Transverse colon (tissue), 4 donors: ENCODE measurements at regions not wholly inside any gene's neighbourhood (a gene's known extent, or its start where the extent isn't known, plus 50 kb on each side); places are given as distances from the start of the nearest gene placed in this dataset.

Experiments
- DNase-seq: peaks from one replicate; pipeline ENCODE4 v3.0.0-alpha.2; 2019
- H3K27ac ChIP-seq, 4 donors: fragments of 200-600 bp; sonication (generic); 2 replicates each; pipeline ENCODE4 v1.5.1; 2016 to 2018; ENCODE audit warnings: inconsistent platforms in 4 of 4
- H3K27me3 ChIP-seq: fragments of 200-600 bp; sonication (generic); 2 replicates; pipeline ENCODE4 v1.5.1; 2017; ENCODE audit warnings: inconsistent platforms
- H3K36me3 ChIP-seq, 4 donors: fragments of 200-600 bp; sonication (generic); 2 replicates each; pipeline ENCODE4 v1.5.1; 2017 to 2019; ENCODE audit warnings: inconsistent platforms in 4 of 4
- H3K4me1 ChIP-seq, 4 donors: fragments of 200-600 bp; sonication (generic); 2 replicates each; pipeline ENCODE4 v1.5.1; 2017 to 2020; ENCODE audit warnings: inconsistent platforms in 4 of 4
- H3K4me3 ChIP-seq, 4 donors: fragments of 200-600 bp; sonication (generic); 1 replicate in 1 of 4; 2 replicates in 3 of 4; pipeline versions ENCODE4 v1.5.1 to v1.6.1; 2017 to 2019; ENCODE audit warnings: inconsistent platforms in 4 of 4
- H3K9me3 ChIP-seq, 2 donors: fragments of 200-600 bp; sonication (generic); 2 replicates each; pipeline ENCODE4 v1.5.1; 2017 to 2019; ENCODE audit warnings: inconsistent platforms in 2 of 2
- EP300 ChIP-seq: sonication (generic); formaldehyde crosslinking; IDR thresholded peaks from one replicate; pipeline ENCODE4 v1.6.1; 2017; ENCODE audit warnings: antibody characterized with exemption, low read depth
- POLR2A ChIP-seq: fragments of 450-650 bp; IDR thresholded peaks from one replicate; pipeline ENCODE4 v1.6.1; 2016; ENCODE audit warnings: antibody characterized with exemption, mild to moderate bottlenecking, moderate library complexity
- POLR2AphosphoS5 ChIP-seq, 3 donors: sonication (generic); formaldehyde crosslinking; IDR thresholded peaks; one replicate each; pipeline ENCODE4 v1.6.1; 2016; ENCODE audit warnings: antibody characterized with exemption in 3 of 3
- WGBS, 2 donors: methylation state at CpG; one replicate each; pipeline ENCODE4 v1.1.5; 2018; ENCODE audit warnings: low coverage in 1 of 2; 5-methylcytosine and 5-hydroxymethylcytosine counted together
- in situ Hi-C, 4 donors: fragments of 200-750 bp; cut with MboI; loops; one replicate each; pipeline versions ENCODE4 v1.15.0 to v1.15.1; 2017; ENCODE audit warnings: low sequenced_read_pairs in 3 of 4, low pct_ligation_motif_present in 1 of 4, low pct_unique_long_range_greater_than_20kb in 1 of 4
- intact Hi-C: fragments of 100-400 bp; cut with DNase I; formaldehyde crosslinking; loops from one replicate; pipeline ENCODE4 v1.15.1; 2023; ENCODE audit warnings: low total_unique reads
- TF ChIP-seq, protein P1 (sequence below), 5 experiments: fragments of 200-600 bp in 3 of 5; fragments of 450-650 bp in 2 of 5; sonication (generic) in 3 of 5; IDR thresholded peaks; 1 replicate in 2 of 5; 2 replicates in 3 of 5; pipeline ENCODE4 v1.5.1; 2016 to 2017; ENCODE audit warnings: antibody characterized with exemption in 5 of 5, inconsistent platforms in 3 of 5, mild to moderate bottlenecking in 2 of 5, moderate library complexity in 1 of 5

GRCh38 chr13:33577007-33577406, 240.9 kb upstream of the RFC3 start:
- Histone ChIP-seq H3K4me1 (no peaks in the 10 kb centered on the region), H3K27me3 (no peaks in the 10 kb centered on the region), H3K36me3 (no peaks in the 10 kb centered on the region), H3K4me3 (no peak overlapping the region), H3K9me3 (no peaks in the 10 kb centered on the region), H3K27ac (no peak overlapping the region)
- 44 to 56% methylated on average over 1 to 2 of the region's 2 CpGs for WGBS, 2 donors
- intact Hi-C loops (no loop called here), in situ Hi-C loops (no loop called here)
- no peak for DNase-seq
- TF ChIP-seq, protein P1, sequence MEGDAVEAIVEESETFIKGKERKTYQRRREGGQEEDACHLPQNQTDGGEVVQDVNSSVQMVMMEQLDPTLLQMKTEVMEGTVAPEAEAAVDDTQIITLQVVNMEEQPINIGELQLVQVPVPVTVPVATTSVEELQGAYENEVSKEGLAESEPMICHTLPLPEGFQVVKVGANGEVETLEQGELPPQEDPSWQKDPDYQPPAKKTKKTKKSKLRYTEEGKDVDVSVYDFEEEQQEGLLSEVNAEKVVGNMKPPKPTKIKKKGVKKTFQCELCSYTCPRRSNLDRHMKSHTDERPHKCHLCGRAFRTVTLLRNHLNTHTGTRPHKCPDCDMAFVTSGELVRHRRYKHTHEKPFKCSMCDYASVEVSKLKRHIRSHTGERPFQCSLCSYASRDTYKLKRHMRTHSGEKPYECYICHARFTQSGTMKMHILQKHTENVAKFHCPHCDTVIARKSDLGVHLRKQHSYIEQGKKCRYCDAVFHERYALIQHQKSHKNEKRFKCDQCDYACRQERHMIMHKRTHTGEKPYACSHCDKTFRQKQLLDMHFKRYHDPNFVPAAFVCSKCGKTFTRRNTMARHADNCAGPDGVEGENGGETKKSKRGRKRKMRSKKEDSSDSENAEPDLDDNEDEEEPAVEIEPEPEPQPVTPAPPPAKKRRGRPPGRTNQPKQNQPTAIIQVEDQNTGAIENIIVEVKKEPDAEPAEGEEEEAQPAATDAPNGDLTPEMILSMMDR (IDR thresholded peaks at IDR 0.05) = no peak
- TF ChIP-seq POLR2AphosphoS5 (IDR thresholded peaks at IDR 0.05) = no peak
- TF ChIP-seq EP300 = no peak
- no peak for TF ChIP-seq POLR2A

DNA sequence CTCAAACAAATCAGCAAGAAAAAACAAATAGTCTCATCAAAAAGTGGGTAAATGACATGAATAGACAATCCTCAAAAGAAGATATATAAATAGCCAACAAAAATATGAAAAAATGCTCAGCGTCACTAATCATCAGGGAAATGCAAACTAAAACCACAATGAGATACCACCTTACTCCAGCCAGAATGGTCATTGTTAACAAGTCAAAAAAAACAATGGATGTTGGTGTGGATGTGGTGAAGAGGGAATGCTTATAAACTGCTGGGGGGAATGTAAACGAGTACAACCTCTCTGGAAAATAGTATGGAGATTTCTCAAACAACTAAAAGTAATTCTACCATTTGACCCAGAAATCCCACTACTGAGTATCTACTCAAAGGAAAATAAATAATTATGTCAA, 239.2 kb upstream of the RFC3 start:
- intact Hi-C loops (no loop called here), in situ Hi-C loops (no loop called here)
- Histone ChIP-seq H3K9me3 (no peaks in the 10 kb centered on the region), H3K4me1 (no peaks in the 10 kb centered on the region), H3K27me3 (no peaks in the 10 kb centered on the region), H3K4me3 (no peak overlapping the region), H3K36me3 (no peaks in the 10 kb centered on the region), H3K27ac (no peak overlapping the region)
- WGBS, 2 donors = 89 to 92% methylated on average over 2 of the region's 2 CpGs
- TF ChIP-seq, protein P1 (IDR thresholded peaks at IDR 0.05) = no peak
- TF ChIP-seq EP300 = no peak
- no peak for TF ChIP-seq POLR2AphosphoS5 (IDR thresholded peaks at IDR 0.05)
- no peak for TF ChIP-seq POLR2A
- DNase-seq = no peak

GRCh38 chr13:33582121-33582520, 235.8 kb upstream of the RFC3 start:
- in situ Hi-C loops (no loop called here), intact Hi-C loops (no loop called here)
- TF ChIP-seq, protein P1 (IDR thresholded peaks at IDR 0.05) = no peak
- TF ChIP-seq POLR2A (no peak), EP300 (no peak), POLR2AphosphoS5 (IDR thresholded peaks at IDR 0.05) (no peak)
- WGBS, 2 donors = 87 to 99% methylated on average over 4 of the region's 4 CpGs
- Histone ChIP-seq H3K4me1 (no peaks in the 10 kb centered on the region), H3K9me3 (no peaks in the 10 kb centered on the region), H3K27me3 (no peaks in the 10 kb centered on the region), H3K27ac (no peak overlapping the region), H3K4me3 (no peak overlapping the region), H3K36me3 (no peaks in the 10 kb centered on the region)
- DNase-seq = no peak

DNA sequence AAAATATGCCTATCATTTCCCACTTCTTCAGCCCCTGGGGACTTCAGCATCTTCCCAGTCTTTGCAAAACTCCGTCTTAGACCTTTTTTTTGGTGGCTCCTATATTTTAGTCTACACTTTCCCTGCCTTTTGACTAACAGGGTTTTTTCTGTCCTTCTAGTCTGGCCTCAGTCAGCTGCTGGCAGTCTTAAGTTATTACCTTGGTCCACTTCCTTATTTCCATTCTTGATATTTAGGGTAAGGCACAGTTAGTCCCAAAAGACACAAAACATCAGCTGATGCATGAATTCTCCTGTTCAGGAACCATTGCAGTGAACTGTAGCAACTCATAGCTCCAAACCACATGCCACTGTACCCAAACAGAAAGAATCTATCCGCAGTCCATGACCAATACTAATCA, 234.6 kb upstream of the RFC3 start:
- DNase-seq = no peak
- WGBS, 2 donors = 91 to 96% methylated on average over 2 of the region's 2 CpGs
- Histone ChIP-seq H3K36me3 (no peaks in the 10 kb centered on the region), H3K27ac (no peak overlapping the region), H3K4me3 (no peak overlapping the region), H3K4me1 (no peaks in the 10 kb centered on the region), H3K27me3 (no peaks in the 10 kb centered on the region), H3K9me3 (no peaks in the 10 kb centered on the region)
- intact Hi-C loops (no loop called here), in situ Hi-C loops (no loop called here)
- TF ChIP-seq POLR2AphosphoS5 (IDR thresholded peaks at IDR 0.05) (no peak), EP300 (no peak), POLR2A (no peak)
- TF ChIP-seq, protein P1 (IDR thresholded peaks at IDR 0.05) = no peak
